Lung microvascular endothelial cell (primary cell): ENCODE measurements at regions not wholly inside any gene's neighbourhood (a gene's known extent, or its start where the extent isn't known, plus 50 kb on each side); places are given as distances from the start of the nearest gene placed in this dataset.

Experiments used
- DNase-seq, 2 donors: peaks; one replicate each; pipeline versions ENCODE4 v3.0.0 to v3.0.0-alpha.2; 2010; ENCODE audit warnings: low read depth in 2 of 2

GRCh38 chr22:25350551-25350971, 131.1 kb downstream of the CRYBB2 start:
- DNase-seq, result no peak

- DNase-seq, result no peak
Observed at GRCh38 chr22:25351631-25352293, 132.3 kb downstream of the CRYBB2 start.

- DNase-seq, result no peak
Observed at GRCh38 chr22:25352294-25352680, 132.8 kb downstream of the CRYBB2 start.

- DNase-seq, result no peak
Observed at GRCh38 chr22:25353516-25354445, 134.3 kb downstream of the CRYBB2 start.

GRCh38 chr22:25354456-25354855, 135.0 kb downstream of the CRYBB2 start:
- no peak for DNase-seq

GRCh38 chr22:25357132-25357455, 137.7 kb downstream of the CRYBB2 start:
- DNase-seq, result no peak

GRCh38 chr22:25357606-25358420, 138.4 kb downstream of the CRYBB2 start:
- DNase-seq, result no peak

GRCh38 chr22:25358421-25359170, 139.2 kb downstream of the CRYBB2 start:
- DNase-seq, result no peak

GRCh38 chr22:25359601-25360261, 140.3 kb downstream of the CRYBB2 start:
- no peak for DNase-seq

GRCh38 chr22:25360411-25360810, 141.0 kb downstream of the CRYBB2 start:
- no peak for DNase-seq

GRCh38 chr22:25360891-25361645, 141.6 kb downstream of the CRYBB2 start:
- no peak for DNase-seq

- no peak for DNase-seq
Observed at GRCh38 chr22:25361899-25362214, 142.4 kb downstream of the CRYBB2 start.

- DNase-seq, result peak; percentile 46 to 73
Observed at GRCh38 chr22:25362215-25362882, 142.9 kb downstream of the CRYBB2 start.

GRCh38 chr22:25362883-25363240, 143.4 kb downstream of the CRYBB2 start:
- DNase-seq, result no peak

GRCh38 chr22:25363474-25363873, 144.0 kb downstream of the CRYBB2 start:
- DNase-seq, result no peak

GRCh38 chr22:25364281-25364680, 144.8 kb downstream of the CRYBB2 start:
- DNase-seq, result no peak

- no peak for DNase-seq
Observed at GRCh38 chr22:25364736-25365241, 145.3 kb downstream of the CRYBB2 start.

- DNase-seq, result peak; percentile 24 to 77
Observed at GRCh38 chr22:25365491-25366261, 146.2 kb downstream of the CRYBB2 start.

GRCh38 chr22:25366408-25366807, 147.0 kb downstream of the CRYBB2 start:
- DNase-seq, result no peak
